Thoracic aorta (tissue), 2 donors: ENCODE measurements at regions not wholly inside any gene's neighbourhood (a gene's known extent, or its start where the extent isn't known, plus 50 kb on each side); places are given as distances from the start of the nearest gene placed in this dataset.
"Not testable (repeated sequence)": the region's sequence is repeated elsewhere in the genome, so short reads cannot be mapped to it uniquely, and the experiment has no call there.

Experiments used
- ATAC-seq: fragments of 150-250 bp; one replicate; pipeline ENCODE4 v1.8.0; 2017; ENCODE audit warnings: low read depth; ENCODE audit not compliant: insufficient number of reproducible peaks, low FRiP score
- DNase-seq: peaks from one replicate; pipeline ENCODE4 v3.0.0-alpha.2; 2020; ENCODE audit warnings: low spot score
- H3K27ac ChIP-seq, 2 donors: fragments of 200-600 bp; sonication (generic); 1 replicate in 1 of 2; 2 replicates in 1 of 2; pipeline ENCODE4 v1.5.1; 2016; ENCODE audit warnings: mild to moderate bottlenecking in 2 of 2, moderate library complexity in 2 of 2
- H3K27me3 ChIP-seq: fragments of 200-600 bp; sonication (generic); replicated peaks from 2 replicates; pipeline ENCODE4 v1.6.0; 2016; ENCODE audit warnings: mild to moderate bottlenecking; ENCODE audit not compliant: insufficient read depth
- H3K36me3 ChIP-seq: fragments of 200-600 bp; sonication (generic); one replicate; pipeline ENCODE4 v1.5.1; 2016
- H3K4me1 ChIP-seq, 2 donors: fragments of 200-600 bp; sonication (generic); 1 replicate in 1 of 2; 2 replicates in 1 of 2; pipeline versions ENCODE4 v1.5.1 to v1.6.0; 2016; ENCODE audit warnings: low read depth in 2 of 2, mild to moderate bottlenecking in 1 of 2; ENCODE audit not compliant: control insufficient read depth in 1 of 2
- H3K4me3 ChIP-seq: fragments of 200-600 bp; sonication (generic); 2 replicates; pipeline ENCODE4 v1.5.1; 2016; ENCODE audit warnings: mild to moderate bottlenecking
- H3K9me3 ChIP-seq: fragments of 200-600 bp; sonication (generic); 2 replicates; pipeline ENCODE4 v1.5.1; 2016
- TF ChIP-seq, protein P1 (sequence below): fragments of 200-600 bp; sonication (generic); IDR thresholded peaks from one replicate; pipeline ENCODE4 v1.5.1; 2019; ENCODE audit warnings: antibody characterized with exemption

DNA sequence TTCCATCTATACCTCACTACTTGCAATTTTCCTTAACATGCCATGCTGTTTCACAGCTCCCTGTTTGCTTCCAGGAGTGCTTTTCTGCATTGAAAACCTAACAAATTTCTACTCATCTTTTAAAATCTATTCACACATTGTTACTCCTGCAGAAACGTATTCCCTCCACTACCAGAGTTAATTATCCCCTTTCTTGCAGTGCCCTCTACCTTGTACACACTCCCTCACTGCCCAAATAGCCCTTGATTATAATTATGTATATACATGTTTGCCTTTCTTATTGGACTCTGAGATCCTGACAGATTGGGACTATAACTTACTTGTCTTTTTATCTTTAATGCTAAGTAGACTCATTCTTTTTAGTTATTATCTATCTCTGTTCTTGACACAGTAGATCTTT is 325.0 kb downstream of the OXSM start:
- Histone ChIP-seq H3K36me3 (no peaks in the 10 kb centered on the region), H3K27ac (no peak overlapping the region), H3K27me3 (no peaks in the 10 kb centered on the region), H3K4me1 (no peaks in the 10 kb centered on the region), H3K4me3 (no peak overlapping the region), H3K9me3 (no peaks in the 10 kb centered on the region)
- ATAC-seq, result no peak
- DNase-seq, result no peak
- TF ChIP-seq, protein P1, sequence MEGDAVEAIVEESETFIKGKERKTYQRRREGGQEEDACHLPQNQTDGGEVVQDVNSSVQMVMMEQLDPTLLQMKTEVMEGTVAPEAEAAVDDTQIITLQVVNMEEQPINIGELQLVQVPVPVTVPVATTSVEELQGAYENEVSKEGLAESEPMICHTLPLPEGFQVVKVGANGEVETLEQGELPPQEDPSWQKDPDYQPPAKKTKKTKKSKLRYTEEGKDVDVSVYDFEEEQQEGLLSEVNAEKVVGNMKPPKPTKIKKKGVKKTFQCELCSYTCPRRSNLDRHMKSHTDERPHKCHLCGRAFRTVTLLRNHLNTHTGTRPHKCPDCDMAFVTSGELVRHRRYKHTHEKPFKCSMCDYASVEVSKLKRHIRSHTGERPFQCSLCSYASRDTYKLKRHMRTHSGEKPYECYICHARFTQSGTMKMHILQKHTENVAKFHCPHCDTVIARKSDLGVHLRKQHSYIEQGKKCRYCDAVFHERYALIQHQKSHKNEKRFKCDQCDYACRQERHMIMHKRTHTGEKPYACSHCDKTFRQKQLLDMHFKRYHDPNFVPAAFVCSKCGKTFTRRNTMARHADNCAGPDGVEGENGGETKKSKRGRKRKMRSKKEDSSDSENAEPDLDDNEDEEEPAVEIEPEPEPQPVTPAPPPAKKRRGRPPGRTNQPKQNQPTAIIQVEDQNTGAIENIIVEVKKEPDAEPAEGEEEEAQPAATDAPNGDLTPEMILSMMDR, result no peak

DNA sequence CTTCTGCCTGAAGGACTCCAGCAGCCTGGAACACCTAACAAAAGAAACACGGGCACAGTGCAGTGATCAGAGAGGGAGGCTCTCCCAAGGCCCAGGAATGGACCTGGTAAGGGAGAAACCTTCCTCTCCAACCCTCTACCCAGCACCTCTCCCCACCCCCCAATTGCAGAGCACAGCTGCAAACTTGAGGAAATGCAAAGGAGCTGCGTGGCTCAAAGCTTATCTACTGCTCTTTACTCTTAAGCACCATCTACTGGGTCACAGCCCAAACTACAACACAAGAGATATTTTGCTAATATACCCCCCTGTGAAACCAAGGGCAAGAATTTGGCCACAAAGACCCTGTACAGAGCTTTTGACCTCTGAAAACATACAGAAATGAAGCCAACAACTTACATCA is 328.3 kb downstream of the OXSM start:
- H3K9me3 ChIP-seq, result peaks cover 4% of the 10 kb centered on the region

DNA sequence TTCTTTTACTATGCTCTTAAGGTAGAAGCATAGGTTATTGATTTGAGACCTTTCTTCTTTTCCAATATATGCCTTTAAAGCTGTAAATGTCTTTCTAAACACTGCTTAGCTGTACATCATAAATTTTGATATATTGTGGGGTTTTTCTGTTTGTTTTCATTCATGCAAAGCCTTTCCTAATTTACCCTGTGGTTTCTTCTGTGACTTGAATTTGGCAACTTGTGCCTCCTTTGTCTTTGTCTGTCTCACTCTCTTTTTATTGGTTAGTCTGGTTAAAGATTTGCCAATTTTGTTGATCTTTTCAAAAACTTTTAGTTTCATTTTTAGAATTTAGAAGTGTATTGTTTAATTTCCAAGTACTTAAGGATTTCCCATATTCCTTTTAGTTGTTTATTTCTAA is 343.1 kb downstream of the OXSM start:
- TF ChIP-seq, protein P1, result no peak
- Histone ChIP-seq H3K27ac (no peak overlapping the region), H3K4me1 (peaks cover 0 to 19% of the 10 kb centered on the region in 2 donors), H3K36me3 (no peaks in the 10 kb centered on the region), H3K27me3 (no peaks in the 10 kb centered on the region), H3K4me3 (no peak overlapping the region), H3K9me3 (no peaks in the 10 kb centered on the region)
- DNase-seq (no peak), ATAC-seq (no peak)

More for the DNA sequence above, 328.3 kb downstream of the OXSM start:
- H3K27ac ChIP-seq, result no peak overlapping the region
- DNase-seq (no peak), ATAC-seq (no peak)
- H3K4me1 ChIP-seq, result no peaks in the 10 kb centered on the region
- H3K36me3 ChIP-seq, result no peaks in the 10 kb centered on the region
- TF ChIP-seq, protein P1, result peak; percentile 13
- H3K4me3 ChIP-seq, result no peak overlapping the region
- no peaks in the 10 kb centered on the region for H3K27me3 ChIP-seq

DNA sequence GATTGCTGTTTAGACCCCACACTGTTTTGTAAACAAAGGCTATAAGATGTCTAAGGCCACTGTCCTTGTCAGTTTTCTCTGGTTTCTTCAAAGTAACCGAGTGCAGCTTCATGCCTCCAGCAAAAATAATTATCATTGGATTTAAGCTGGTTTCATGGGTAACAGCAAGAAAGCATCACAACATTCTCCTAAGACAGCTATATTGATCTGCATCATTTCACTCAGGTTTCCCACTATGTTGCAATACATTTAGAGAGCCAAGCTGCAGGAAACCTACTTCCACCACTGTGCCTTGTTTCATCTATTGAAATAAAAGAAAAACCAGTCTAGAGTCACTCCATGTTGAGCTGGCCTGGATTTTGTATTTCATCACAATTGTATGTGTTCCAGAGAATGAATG is 351.4 kb downstream of the OXSM start:
- ATAC-seq, result no peak
- no peak for DNase-seq

DNA sequence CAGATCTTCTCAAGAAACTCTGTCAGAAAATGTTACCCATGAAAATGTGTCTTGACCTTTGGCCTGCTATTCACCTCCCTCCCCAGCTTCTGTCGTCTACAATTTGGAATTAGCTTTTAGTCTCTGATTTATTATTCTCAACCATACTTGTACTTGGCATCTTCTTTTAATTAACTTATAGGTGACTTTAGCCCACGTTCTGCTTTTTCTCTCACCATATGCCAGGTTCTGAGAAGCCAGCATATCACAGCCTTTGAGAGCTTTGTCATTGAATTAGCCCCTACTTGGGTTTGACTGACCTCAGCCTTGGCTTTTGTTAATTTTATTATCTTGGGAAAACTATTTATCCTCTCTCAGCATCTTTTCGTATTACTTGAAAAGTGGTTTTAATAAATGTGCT is 355.9 kb downstream of the OXSM start:
- no peaks in the 10 kb centered on the region for H3K9me3 ChIP-seq
- H3K36me3 ChIP-seq, result no peaks in the 10 kb centered on the region
- H3K4me1 ChIP-seq, result no peaks in the 10 kb centered on the region
- ATAC-seq (no peak), DNase-seq (no peak)
- TF ChIP-seq, protein P1, result no peak
- H3K27me3 ChIP-seq, result no peaks in the 10 kb centered on the region
- no peak overlapping the region for H3K27ac ChIP-seq
- no peak overlapping the region for H3K4me3 ChIP-seq

More for the DNA sequence above, 351.4 kb downstream of the OXSM start:
- H3K4me1 ChIP-seq, result no peaks in the 10 kb centered on the region
- no peaks in the 10 kb centered on the region for H3K27me3 ChIP-seq
- no peak overlapping the region for H3K4me3 ChIP-seq
- H3K36me3 ChIP-seq, result no peaks in the 10 kb centered on the region
- peaks cover 5% of the 10 kb centered on the region for H3K9me3 ChIP-seq
- no peak overlapping the region for H3K27ac ChIP-seq
- TF ChIP-seq, protein P1, result no peak

DNA sequence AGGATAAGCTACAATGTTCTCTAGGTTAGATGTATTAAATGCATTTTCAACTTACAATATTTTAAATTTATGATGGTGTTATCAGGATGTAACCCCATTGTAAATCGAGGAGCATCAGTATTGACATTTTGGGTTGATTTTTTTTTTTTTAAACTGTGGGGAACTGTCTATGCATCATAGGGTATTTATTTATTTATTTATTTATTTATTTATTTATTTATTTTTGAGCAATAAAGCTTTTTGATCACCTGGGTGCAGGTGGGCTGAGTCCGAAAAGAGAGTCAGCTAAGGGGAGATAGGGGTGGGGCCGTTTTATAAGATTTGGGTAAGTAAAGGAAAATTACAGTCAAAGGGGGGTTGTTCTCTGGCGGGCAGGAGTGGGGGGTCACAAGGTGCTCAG is 367.5 kb downstream of the OXSM start:
- not testable (repeated sequence) for ATAC-seq, DNase-seq

More for the DNA sequence above, 367.5 kb downstream of the OXSM start:
- H3K27me3 ChIP-seq, H3K36me3 ChIP-seq, H3K9me3 ChIP-seq, H3K4me1 ChIP-seq, H3K4me3 ChIP-seq, H3K27ac ChIP-seq: not testable (repeated sequence)
